HFFc6 (cell line): ENCODE measurements at regions not wholly inside any gene's neighbourhood (a gene's known extent, or its start where the extent isn't known, plus 50 kb on each side); places are given as distances from the start of the nearest gene placed in this dataset.

Experiments used
- DNase-seq: peaks from one replicate; pipeline ENCODE4 v3.0.0-alpha.2; 2018
- H3K27ac Mint-ChIP-seq: 2 replicates; pipeline ENCODE4 v1.8.0; 2020; ENCODE audit warnings: mild to moderate bottlenecking, mixed read lengths
- H3K27me3 Mint-ChIP-seq: 2 replicates; pipeline ENCODE4 v1.8.0; 2021; ENCODE audit warnings: mild to moderate bottlenecking, moderate library complexity, mixed read lengths; ENCODE audit not compliant: insufficient read depth
- H3K36me3 Mint-ChIP-seq: 2 replicates; pipeline ENCODE4 v1.8.0; 2021; ENCODE audit warnings: low read depth, mixed read lengths
- H3K4me1 Mint-ChIP-seq: 2 replicates; pipeline ENCODE4 v1.8.0; 2020; ENCODE audit warnings: low read depth, mixed read lengths
- H3K4me3 Mint-ChIP-seq: 2 replicates; pipeline ENCODE4 v1.8.0; 2020; ENCODE audit warnings: mild to moderate bottlenecking, moderate library complexity, mixed read lengths
- H3K9me3 Mint-ChIP-seq: 2 replicates; pipeline ENCODE4 v1.8.0; 2020; ENCODE audit warnings: mild to moderate bottlenecking, mixed read lengths
- CTCF ChIP-seq: fragments of 200-600 bp; sonication (generic); IDR thresholded peaks from 2 replicates; pipeline ENCODE4 v1.5.0; 2021; ENCODE audit warnings: antibody characterized with exemption, mild to moderate bottlenecking

- TF ChIP-seq CTCF, result no peak
- Mint-ChIP-seq H3K36me3 (no peaks in the 10 kb centered on the region), H3K27me3 (peaks cover under 1% of the 10 kb centered on the region; the same call in 1 of the 2 replicates), H3K9me3 (peaks cover 10% of the 10 kb centered on the region; the same call in 1 of the 2 replicates), H3K4me3 (no peak overlapping the region), H3K27ac (no peak overlapping the region), H3K4me1 (peaks cover 11% of the 10 kb centered on the region)
- DNase-seq, result no peak
Measured at GRCh38 chr13:36769126-36769525, 49.9 kb upstream of the RFXAP start.
